DMS153 (cell line): ENCODE measurements at regions not wholly inside any gene's neighbourhood (a gene's known extent, or its start where the extent isn't known, plus 50 kb on each side); places are given as distances from the start of the nearest gene placed in this dataset.
A peak's percentile ranks its signal among the peaks of the same experiment; 100 is the strongest.

Experiments used
- DNase-seq: peaks from one replicate; lab custom pipeline; 2025; lab: John Stamatoyannopoulos, UW

- no peak for DNase-seq
Observed at GRCh38 chr9:109549386-109549785, 51.3 kb upstream of the PTPN3 start.

- DNase-seq = no peak
Observed at GRCh38 chr9:109551651-109552050, 53.5 kb upstream of the PTPN3 start.

GRCh38 chr9:109555215-109555614 is 57.1 kb upstream of the PTPN3 start:
- DNase-seq = no peak

- no peak for DNase-seq
Observed at GRCh38 chr9:109556061-109556460, 58.0 kb upstream of the PTPN3 start.

DNA sequence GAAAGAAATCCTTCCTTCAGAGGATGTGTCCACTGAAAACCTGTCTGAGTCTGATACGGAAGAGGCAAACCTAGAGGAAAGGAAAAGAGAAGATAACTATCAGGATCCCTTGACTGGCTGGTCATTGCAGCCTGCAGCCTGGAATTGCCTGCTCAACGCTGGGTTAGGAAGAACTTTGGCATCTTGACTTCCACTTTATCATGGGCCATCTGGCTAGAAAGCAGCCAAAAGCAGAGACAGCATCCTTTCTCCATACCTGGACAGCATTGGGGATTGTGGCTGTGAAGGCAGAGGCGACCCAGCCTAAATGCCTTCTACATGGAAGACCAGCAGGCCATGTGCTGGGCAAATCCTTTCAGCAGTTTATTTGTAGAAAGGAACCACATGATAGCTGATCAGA is 58.7 kb upstream of the PTPN3 start:
- no peak for DNase-seq

DNA sequence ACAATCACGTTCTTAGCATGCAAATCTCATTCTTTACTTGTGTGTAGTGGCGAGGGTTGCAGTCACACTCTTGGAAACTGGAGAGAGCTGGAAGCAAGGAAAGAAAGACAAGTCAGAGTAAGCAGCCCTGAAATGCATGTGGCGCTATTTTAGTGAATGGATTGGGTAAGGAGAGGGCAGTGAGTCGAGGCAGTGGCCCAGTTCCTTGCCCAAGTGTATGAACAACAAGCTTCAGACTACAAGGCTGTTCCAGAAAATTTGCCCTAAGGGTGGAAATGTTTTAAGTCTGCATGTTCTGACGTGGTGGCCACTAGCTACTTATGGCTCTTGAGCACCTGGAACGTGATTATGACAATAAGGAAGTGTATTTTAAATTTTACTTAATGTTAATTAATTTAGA is 59.4 kb upstream of the PTPN3 start:
- DNase-seq = no peak

GRCh38 chr9:109558718-109559151 is 60.6 kb upstream of the PTPN3 start:
- no peak for DNase-seq

DNA sequence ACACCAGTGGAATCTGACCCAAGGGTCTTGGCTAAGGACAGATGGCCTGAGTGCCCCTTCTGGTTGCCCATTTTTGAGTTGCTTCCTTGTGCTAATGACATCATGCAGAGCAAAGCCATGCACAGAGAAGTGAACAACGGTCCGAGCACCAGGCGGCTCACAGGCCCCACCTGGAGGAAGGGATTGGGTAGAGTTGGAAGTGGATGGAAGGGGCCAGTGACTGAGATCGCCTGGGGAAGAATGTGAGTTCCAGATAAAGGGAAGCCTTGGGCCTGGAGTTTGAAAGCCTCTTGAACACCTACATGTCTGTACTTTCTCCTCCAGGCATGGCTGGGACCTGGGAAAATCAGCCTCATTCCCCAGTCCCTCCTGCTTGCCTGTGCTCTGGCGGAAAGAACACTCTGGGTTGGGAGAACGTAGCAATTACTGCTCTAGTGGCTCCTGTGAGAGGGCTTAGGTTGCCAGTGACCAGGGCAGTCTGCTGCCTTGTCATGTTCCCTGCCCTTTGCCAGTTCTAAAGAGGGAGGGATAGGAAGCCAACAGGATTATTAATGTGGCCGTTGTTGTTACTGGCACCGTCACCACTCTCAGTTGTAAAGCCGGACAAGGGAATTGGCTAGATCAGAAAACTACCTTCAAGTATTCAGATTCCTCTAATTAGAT is 62.5 kb upstream of the PTPN3 start:
- DNase-seq = no peak

GRCh38 chr9:109561137-109561536 is 63.0 kb upstream of the PTPN3 start:
- no peak for DNase-seq

GRCh38 chr9:109568089-109568488 is 70.0 kb upstream of the PTPN3 start:
- DNase-seq = peak; percentile 19

GRCh38 chr9:109568568-109569210 is 70.6 kb upstream of the PTPN3 start:
- DNase-seq = peak; percentile 71

- DNase-seq = peak; percentile 60
Observed at GRCh38 chr9:109574061-109574882, 76.2 kb upstream of the PTPN3 start.

GRCh38 chr9:109576762-109577161 is 78.7 kb upstream of the PTPN3 start:
- no peak for DNase-seq

DNA sequence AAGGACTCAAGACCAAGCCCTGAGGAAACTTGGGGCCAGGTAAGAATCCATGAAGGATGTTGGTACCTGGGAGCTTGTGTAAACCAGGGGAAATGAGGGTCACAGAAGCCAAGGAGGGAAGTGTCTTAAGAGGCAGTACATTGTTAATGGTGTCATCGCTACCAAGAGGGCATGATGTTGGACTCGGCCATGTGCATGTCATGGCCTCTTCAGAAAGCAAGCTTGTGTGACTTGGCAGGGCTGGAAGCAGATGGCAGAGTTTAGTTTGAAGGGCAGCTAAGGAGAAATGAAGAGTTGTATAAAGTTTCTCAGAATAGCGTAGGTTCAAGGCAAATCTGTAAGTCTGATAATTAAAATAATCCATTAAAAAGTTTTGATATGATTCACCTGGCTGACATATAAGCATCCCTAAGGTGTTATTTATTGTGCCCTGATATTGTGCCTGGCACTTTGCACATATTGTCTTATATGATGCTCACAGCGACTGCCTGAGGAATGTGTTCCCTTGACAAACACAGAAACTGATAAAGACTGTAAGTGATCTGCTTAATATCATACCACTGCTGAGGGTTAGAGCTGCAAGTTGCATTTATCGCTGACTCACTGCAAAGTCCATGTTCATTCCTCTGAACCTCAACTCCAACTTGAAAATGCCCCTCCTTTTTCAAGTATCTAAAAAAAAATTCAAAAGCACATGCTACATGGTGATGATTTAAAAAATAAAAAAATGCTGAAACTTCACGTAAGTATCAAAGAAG is 81.3 kb upstream of the PTPN3 start:
- no peak for DNase-seq

DNA sequence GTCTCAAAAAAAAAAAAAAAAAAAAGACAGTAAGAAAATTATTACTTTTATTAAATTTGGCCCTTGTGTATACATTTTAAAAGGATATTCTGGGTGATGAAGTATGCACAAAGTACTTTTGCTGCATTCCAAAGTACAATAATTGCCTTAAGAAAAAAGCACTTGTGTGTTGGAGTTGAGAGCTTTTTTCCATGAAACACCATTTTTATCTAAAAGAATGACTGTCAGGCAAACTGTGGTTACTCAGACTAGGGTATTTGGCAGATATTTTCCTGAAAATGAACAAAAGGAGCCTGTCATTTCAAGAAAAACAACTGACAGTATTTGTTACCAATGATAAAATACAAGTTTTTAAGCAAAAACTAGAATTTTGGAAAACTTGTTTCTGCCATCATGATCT is 84.3 kb upstream of the PTPN3 start:
- no peak for DNase-seq

DNA sequence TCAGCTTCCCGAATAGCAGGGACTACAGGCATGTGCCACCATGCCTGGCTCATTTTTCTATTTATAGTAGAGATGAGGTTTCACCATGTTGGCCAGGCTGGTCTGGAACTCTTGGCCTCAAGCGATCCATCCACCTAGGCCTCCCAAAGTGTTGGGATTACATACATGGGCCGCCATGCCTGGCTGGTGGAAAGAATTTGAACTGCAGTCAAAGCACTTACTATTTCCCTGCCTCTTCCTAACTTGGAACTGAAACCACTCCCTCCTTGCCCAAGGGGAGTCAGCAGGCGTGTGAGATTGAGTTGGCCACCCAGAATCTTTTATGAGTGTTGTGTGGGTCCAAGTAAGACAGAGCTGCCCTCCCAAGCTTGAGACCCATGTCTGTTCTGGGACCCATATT is 86.1 kb upstream of the PTPN3 start:
- no peak for DNase-seq

- no peak for DNase-seq
Observed at GRCh38 chr9:109585796-109586195, 87.7 kb upstream of the PTPN3 start.

- DNase-seq = no peak
Observed at GRCh38 chr9:109586993-109587392, 88.9 kb upstream of the PTPN3 start.

DNA sequence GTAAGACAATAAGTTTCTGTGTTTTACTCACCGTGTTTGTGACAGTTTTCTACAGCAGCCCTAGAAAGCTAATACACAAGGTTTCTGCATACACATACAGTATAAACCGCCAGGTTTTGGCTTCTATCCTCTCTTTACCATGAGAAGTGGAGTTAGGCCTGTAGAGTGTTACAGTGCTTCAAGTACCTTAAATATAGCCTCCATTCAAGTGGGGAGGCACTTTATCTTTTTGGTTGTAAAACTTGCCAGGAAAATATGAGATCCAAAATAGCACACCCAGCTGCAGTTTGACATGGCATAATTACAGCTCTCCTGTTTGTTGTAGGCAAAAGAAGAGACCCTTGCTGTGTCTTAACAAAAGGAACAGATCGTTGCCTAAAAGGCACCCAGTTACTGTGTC is 90.3 kb upstream of the PTPN3 start:
- DNase-seq = peak; percentile 3

- no peak for DNase-seq
Observed at GRCh38 chr9:109590966-109591365, 92.9 kb upstream of the PTPN3 start.

DNA sequence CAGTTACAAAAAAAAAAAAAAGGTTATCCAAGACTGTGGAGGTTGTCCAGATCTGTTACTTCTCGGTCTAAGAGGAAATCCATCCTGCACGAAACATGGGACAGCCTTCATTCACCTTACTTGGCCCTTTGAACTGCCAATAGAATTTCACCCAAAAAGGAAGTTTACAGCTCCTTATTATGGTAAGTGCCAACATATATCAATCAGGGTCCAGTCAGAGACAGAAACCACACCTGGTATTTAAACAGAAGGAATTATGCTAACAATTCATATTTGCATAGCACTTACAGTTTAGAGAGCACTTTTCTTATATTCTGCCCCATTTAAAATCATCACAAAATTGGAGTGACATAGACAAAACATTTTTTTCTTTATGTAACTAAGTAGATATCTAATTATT is 93.6 kb upstream of the PTPN3 start:
- no peak for DNase-seq

- DNase-seq = no peak
Observed at GRCh38 chr9:109593612-109594011, 95.5 kb upstream of the PTPN3 start.
